GM21515 (cell line): ENCODE measurements at regions not wholly inside any gene's neighbourhood (a gene's known extent, or its start where the extent isn't known, plus 50 kb on each side); places are given as distances from the start of the nearest gene placed in this dataset.

Experiments
- ATAC-seq: cut with Tn5 transposase; IDR thresholded peaks from one replicate; pipeline ENCODE4 v1.9.1; 2021; ENCODE audit not compliant: unreplicated experiment

DNA sequence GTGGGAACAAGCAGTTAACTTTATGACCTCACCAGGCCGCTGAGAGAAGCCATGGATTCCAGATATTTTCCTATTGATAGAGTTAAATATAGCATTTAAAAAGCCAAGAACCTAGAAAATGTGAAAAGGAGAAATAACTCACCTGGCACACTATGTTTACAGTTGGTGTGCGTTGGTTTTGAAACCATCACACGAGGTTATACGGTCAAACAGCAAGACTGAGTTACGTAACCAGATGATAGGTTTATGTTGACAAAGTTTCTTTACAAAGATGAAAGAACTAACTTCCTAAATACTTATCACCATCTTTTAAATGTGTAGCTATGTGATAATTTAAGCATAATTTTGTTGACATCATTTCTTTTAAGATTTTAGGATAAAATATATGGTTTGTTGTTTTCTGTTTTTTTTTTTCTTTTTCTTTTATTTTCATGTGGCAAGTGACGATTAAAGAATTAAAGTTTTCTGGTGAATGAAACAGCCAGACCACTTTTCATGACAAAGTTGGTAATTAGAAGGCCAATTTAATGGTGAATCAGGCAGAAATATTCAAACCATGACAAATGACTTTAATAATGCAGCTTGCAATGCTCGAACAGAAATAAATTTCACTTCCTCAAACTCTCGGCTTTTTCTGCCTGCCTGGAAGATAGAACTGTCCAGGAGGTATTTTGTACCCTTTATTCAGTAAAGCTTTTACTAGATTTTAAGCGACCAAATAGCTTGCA, 339.1 kb upstream of the OBI1 start:
- no peak for ATAC-seq

DNA sequence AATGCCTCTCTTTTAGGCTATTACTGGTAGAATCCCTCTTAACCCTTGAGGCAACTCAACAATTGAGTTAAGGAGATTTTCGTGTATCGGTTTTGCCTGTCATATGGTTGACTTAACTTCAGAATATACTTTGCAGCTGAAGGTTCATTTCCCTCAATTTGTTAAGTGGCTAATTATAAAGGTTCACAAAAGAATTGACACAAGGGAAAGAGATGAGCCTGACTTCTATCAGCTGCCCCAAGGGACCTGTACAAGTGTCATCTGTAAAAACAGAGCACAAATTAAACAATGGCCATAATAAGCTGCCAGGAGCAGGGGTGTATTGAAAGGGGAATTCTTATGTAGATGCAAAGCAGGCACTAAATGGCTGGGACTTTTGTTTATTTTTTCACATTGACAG, 334.8 kb upstream of the OBI1 start:
- no peak for ATAC-seq

DNA sequence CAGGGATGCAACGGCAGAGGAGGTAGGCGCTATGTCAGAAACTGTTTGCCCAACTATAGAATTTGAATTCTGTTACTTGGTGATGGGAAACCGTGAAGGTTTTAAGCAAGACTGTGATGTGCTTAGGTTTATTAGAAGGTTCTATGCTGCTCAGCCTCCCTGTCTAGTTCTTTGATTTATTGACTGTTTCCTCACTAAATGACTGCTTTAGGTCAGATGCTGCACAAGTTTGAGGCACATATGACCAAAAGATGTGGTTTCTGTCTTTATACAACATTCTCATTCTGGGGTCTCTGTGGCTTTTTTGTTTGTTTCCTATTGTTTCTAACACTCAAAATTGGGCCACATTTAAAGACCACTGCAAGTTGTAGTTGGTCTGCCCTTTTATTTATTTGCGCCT, 323.0 kb upstream of the OBI1 start:
- no peak for ATAC-seq

DNA sequence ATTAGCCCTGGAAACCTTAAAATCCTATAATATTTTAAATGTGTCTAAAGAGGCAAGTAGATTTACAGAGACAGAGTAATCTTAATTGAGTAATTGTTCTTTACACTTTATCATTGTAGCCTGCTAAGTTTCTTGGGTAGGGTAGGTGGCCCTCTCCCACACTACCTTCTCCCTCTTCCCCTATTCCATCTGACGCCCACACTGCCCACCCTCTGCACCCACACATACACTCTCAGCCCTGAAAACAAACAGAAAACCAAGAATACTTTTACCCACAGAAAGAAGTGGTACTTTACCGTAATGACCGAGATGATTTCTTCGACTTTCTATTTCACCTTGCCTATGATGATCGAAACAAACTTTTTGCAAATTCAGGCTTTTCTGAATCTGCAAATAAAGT, 320.4 kb upstream of the OBI1 start:
- no peak for ATAC-seq

DNA sequence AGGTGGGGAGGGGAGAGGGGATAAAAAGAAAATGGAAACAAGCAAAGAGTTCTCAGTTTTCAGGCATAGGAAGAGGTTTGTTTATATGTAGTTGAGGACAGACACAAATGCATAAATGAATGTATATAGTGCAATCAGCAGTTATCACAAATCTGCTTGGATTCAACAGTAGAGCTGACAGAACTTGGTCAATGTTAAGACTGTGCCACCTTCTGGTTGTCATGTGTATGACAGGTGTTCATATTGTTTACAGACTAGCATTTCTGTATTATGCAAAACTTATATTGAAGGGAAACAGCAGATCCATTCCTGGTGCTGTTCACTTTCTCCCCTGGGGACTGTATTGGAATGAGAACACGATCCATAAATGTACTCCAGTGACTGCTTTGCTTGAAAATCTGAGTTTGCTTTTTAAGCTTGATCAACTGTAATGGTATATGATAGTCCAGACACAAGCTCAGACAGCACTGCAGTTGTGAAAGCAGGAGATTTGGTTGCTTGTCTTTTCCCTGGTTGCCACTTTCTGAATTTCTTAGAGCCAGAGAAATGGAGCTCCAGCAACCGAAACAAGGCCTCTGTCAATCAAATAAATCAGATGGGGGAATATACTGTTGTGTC, 319.5 kb upstream of the OBI1 start:
- peak; percentile 98 for ATAC-seq

DNA sequence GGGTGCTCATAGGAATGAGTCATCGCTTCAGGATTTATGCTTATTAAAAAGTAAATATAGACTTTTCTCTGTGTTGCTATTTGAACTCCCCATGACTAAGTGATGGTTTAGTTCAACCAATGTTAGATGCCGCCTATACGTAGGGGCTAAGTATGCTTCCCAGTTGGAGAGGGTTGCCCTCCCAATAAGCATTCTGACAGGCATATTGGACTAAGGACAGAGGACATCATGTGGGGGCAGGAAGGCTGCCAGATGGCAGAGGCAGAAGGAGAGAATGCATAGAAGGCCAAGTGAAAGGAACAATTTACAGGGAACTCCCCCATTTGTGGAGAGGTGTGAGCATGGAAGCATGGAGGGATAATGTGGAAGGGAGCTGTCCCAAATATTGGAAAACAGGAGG, 318.4 kb upstream of the OBI1 start:
- no peak for ATAC-seq

DNA sequence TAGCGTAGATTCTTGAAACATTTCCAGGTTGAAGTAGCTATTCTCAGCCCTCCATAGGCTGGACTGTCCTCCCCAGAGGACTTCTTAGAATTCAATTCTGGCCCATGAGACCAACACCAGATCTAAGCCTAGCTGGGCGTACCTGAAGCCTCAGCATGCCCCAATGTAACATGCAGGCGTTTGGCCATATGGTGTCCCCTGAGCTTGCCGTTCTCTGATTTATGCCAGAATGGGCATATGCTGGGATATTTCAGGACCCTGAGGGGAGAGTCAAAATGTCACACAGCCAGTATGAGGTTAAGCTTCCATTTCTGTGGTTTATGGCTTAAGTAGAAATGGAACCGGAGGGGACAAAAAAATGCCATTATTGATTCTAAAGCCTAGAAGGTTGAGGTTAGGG, 317.7 kb upstream of the OBI1 start:
- no peak for ATAC-seq

DNA sequence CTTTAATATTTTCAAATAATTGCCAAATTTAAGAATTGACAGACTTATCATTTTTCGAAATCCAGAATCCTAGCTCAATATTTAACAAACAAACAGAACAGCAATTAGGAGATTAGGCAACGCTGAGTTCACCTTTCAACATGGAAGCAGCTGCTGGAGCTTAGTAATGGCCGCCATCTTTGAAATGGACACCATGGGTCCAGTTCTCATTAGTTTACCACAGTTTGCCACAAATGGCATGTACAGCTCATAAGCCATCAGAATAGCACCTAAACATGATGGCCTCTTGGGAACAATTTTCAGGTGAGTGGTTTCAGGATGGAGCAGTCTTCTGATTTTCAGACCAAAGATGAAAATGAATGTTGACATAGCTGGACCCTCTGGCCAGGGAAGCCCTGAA, 313.6 kb upstream of the OBI1 start:
- no peak for ATAC-seq

DNA sequence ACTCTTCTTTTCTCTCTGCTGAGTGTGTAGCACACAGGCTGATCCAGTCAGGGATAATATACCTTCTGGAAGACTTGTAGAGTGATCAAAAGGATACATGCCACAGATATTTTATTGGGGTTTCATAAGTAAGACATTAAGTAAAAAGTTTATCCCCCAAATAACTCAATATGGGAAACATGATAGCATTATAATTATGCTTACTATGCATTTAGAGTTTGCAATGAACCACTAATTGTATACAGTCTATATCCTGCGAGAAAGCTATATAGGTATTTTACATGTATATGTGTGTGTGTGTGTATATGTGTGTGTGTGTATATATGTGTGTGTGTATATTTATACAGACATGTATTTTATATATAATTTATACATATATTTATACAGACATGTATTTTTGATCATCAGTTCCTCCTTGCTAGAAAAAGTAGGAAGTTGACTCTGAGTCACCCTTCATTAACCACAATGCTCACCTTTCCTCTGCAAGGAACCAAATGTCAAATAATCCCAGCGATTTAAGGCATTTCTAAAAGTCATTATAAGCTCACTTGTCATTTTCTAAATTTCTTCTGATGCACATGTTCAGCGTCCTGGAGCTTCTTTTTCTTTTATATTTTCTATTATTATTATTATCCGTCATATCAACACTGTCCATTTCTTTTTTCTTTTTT, 312.5 kb upstream of the OBI1 start:
- ATAC-seq, result no peak

DNA sequence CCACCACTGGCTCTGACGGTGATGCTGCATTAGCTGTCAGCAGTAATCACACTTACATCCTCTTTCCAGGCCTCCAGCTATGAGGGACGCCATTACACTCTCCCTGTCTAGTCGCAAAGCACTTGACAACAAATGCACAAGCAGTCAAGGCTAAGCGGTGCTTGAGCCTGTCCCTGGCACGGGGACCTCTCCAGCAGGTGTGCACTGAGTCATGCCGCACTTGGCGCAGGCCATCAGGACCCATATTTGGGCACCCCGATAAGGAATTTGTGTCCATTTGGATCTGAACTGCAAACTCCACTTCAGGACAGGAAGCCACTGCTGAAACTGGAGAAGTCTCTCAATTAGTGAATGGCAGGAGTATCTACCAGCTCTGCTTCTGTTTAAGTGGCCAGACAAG, 301.9 kb upstream of the OBI1 start:
- ATAC-seq, result no peak

DNA sequence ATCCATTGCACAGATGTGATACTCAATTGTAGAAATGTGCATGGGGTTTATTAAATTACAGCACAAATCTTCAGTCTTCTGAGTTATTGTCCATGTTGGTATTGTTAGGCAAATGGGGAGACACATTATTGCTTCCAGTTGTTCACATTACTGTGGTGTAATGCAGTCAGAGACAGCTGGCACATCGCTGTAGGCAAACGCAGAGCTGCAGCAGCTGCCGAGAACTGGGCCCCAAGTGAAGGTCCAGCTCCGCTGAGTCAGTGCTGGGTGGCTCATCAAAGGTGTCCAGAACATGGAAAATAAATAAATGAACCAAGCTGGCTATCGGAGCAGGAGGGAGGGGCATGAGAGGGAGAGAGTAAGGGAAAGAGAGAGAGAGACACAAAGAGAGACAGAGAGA, 299.1 kb upstream of the OBI1 start:
- no peak for ATAC-seq

DNA sequence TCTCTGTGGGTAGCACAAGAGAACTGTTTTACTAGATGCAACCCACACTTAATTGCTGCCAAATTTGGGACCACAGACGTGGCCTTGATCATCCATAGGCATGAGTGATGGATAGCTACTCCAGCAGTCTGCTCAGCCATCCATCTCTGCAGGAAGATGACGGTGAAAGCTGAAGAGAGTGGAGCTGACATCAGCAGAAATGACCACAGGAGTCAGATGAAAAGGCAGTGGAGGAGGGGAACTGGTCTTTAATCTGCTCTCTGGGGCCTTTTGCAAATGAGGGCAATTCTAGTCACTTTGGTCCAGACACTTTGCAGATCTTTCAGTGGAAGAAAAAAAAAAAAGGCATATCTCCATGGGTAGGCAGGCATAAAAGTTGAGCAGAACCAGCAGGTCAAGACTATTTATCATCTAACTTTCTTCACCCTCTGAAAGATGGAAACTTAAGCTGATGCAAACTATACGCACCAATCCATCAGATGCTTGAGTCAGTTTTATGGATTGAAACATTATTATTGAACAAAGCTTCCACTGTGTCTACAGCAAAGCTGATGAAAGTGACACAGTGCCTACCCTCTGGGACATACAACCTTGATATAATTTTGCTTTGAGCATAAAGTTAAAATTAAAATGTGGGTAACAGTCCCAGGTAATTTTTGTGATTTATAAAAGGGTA, 281.6 kb upstream of the OBI1 start:
- no peak for ATAC-seq

DNA sequence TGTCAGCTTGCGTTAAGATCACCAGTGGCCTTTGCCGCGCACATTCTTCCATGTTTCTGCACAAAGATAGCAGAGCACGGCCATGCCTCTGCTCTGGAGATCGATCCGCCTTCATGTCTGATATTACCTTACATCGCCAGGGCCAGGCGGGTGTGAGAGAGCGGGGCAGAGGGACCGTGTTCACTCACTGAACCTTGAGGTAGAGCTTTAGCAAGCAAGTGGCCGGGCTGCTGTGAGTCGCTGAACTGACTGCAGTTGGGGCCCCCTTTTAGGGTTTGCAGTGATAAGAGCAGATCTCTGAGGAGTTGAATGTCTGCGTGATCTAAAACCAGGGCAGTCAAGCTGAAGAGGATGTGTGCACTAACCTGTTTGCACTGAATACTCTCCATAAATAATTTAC, 275.4 kb upstream of the OBI1 start:
- ATAC-seq, result no peak

DNA sequence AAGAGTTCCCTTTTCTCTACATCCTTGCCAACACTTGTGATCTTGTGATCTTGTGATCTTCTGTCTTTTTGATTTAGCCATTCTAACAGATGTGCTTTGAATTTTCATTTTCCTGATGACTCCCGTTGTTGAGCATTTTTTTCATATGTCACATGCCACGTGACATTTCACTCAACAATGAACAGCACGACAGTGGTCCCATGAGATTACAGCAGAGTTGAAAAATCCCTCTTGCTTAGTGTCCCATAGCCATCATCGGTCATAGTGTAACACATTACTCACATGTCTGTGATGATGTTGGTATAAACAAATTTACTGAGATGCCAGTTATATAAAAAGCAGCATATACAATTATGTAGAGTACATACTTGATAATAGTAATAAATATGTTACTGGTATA, 256.1 kb upstream of the OBI1 start:
- ATAC-seq, result no peak

DNA sequence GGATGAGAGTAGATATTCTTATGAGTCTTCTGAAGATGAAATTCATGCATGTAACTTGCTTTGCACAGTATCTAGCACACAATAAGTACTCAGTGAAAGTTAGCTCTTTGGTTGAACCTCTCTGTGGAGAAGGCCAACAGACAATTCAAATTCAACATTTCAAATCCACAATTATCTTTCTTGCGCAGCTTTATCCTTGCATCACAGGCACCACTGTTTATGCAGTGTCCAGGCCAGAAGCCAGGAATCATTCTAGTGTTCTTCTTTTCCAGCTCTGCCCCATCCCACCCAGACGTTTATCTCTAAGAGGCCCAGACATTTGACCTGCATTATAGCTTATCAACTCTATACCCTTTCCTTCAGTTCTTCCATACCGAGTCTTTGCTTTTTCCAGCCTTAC, 254.7 kb upstream of the OBI1 start:
- ATAC-seq, result no peak

DNA sequence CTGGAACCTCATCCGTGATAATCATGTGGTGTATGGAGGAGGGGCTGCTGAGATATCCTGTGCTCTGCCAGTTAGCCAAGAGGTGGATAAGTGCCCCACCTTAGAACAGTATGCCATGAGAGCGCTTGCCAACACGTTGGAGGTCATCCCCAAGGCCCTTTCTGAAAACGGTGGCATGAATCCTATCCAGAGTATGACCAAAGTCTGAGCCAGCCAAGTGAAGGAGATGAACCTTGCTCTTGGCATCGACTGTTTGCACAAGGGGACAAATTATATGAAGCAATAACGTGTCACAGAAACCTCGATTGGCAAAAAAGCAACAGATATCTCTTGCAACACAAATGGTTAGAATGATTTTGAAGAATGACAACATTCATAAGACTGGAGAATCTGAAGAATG, 251.2 kb upstream of the OBI1 start:
- no peak for ATAC-seq

DNA sequence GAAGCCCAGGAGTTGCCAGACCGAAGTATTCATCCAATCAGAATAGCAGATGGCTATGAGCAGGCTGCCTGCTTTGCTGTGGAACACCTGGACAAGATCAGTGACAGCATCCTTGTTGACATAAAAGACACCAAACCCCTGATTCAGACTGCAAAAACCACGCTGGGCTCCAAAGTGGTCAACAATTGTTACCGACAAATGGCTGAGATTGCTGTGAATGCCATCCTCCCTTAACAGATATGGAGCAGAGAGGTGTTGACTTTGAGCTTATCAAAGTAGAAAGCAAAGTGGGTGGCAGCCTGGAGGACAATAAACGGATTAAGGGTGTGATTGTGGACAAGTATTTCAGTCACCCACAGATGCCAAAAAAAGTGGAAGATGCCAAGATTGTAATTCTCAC, 250.3 kb upstream of the OBI1 start:
- ATAC-seq, result no peak

DNA sequence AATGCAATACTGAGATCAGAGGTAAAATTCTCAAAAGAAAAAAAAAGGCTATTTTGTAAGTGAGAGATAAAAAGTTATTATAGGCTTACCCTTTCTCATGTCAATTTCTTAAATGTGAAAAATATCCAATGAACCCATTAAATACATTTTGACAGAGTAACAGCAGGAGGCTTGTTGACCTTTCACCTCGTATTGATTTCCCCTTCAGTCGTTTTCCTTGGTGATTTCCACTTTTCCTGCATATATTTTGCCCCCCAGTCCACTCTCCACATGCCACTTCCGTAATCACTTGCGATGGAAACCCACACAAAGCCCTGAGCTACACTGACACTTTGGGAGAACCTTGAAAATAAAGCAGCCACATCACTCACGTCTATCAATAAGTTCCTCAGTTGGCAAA, 248.1 kb upstream of the OBI1 start:
- no peak for ATAC-seq

DNA sequence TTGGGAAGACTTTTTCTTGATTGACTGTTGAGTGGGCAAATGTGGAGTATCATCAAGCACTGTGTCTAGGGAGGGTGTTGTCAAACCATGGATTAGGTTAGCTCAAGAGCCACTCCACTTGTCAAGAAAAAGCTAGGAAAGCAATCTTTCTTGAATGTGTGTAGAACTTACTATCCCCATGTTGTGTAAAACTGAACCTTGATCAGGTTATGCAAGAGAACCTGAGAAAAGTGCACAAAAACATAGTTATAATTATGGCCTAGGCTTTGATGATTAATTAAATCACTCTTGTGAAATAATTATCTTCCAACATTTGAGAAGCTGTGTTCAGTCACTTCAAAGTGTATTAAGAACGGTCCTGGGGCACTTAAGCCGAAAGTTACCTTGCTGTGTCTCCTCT, 238.2 kb upstream of the OBI1 start:
- no peak for ATAC-seq

DNA sequence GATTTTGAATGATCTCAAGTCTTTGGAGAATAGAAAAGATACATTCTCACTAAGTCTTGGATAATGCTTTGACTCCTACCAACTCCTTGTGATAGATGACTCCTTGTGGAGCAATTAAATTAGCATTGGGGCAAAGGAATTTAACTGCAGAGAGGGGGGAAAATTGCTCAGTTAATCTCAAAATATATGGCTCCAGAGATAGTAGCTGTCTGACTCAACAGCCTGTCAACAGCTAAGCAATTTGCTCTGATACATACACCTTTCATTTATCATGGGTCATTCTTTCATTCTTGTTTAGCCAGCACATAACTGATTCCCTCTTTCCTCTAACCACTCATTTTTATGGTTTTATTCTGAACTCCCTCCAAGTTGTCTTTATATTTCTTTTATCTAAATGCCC, 225.6 kb upstream of the OBI1 start:
- no peak for ATAC-seq

DNA sequence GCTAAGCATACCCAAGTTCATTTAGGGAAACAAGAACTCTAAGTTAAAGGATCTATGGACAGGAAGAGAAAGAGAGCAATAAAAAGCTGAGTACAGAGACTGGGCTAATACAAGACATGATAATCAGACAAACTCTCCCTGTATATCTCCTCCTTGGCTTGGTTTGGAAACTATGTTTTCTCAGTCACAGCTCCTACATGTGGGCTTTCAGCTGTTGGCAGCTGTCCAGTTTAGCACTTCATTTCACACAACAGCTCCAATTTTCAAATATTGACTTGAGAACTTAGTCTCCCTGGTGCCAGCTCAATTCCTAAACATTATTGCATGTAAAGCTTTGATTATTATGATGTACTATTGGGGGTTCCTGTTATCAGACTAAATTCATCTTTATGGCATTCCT, 222.8 kb upstream of the OBI1 start:
- no peak for ATAC-seq

DNA sequence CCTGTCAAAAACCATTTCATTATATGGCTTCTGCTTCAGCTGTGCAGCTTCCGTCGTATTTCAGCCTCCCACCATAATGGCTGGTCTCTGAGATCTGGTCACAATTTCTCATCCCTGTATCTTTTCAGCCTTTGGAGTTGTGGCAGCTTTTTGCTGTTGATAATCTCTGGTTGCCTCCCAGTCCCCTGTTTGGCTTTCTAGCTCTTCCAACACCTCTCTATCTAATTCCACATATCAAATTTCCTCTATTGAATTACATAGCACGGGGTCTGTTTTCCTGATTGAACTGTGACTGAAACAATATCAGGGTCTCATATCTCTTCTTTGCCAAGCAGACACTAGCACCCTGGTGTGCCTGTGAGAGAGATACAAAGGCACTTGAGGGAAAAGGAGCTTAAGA, 222.1 kb upstream of the OBI1 start:
- ATAC-seq, result no peak
